ENCODE measurements at regions not wholly inside any gene's neighbourhood (a gene's known extent, or its start where the extent isn't known, plus 50 kb on each side); places are given as distances from the start of the nearest gene placed in this dataset.

GRCh38 chr3:83500422-83500821 lies 1458.4 kb upstream of the CADM2 start:
- no peaks in the 10 kb centered on the region for H3K36me3 Mint-ChIP-seq (ENCODE audit: insufficient read depth, unreplicated experiment)
- H3K27me3 Mint-ChIP-seq (ENCODE audit: insufficient read depth, unreplicated experiment), result no peaks in the 10 kb centered on the region
- H3K27ac Mint-ChIP-seq (ENCODE audit: low read depth, unreplicated experiment), result no peak overlapping the region
- CTCF ChIA-PET, result interaction anchor here (0.5 to 0.6 kb wide), 2 partner anchors 39 to 607 kb away, joined by 3 to 5 read pairs; no protein-coding TSS in a partner anchor
- no peak overlapping the region for H3K4me3 Mint-ChIP-seq (ENCODE audit: unreplicated experiment)
- peak; percentile 92 for DNase-seq (ENCODE audit: unreplicated experiment)
- peaks cover 8% of the 10 kb centered on the region for H3K4me1 Mint-ChIP-seq (ENCODE audit: insufficient read depth, unreplicated experiment)
- H3K9me3 Mint-ChIP-seq (ENCODE audit: unreplicated experiment), result no peaks in the 10 kb centered on the region
- no TSS peak for BruUV-seq (replicated peaks)
- intact Hi-C loops (cut with micrococcal nuclease), result no loop called here
- TF ChIP-seq CTCF (IDR thresholded peaks at IDR 0.05; ENCODE audit: unreplicated experiment), result no peak
- POLR2A ChIA-PET, result interaction anchor here (1.0 kb wide), 1 partner anchor 10 kb away, joined by 3 read pairs; no protein-coding TSS in a partner anchor

GRCh38 chr3:83500931-83501330 lies 1457.9 kb upstream of the CADM2 start:
- H3K27ac Mint-ChIP-seq (ENCODE audit: low read depth, unreplicated experiment), result no peak overlapping the region
- peaks cover 8% of the 10 kb centered on the region for H3K4me1 Mint-ChIP-seq (ENCODE audit: insufficient read depth, unreplicated experiment)
- TF ChIP-seq CTCF (IDR thresholded peaks at IDR 0.05; ENCODE audit: unreplicated experiment), result no peak
- H3K27me3 Mint-ChIP-seq (ENCODE audit: insufficient read depth, unreplicated experiment), result no peaks in the 10 kb centered on the region
- BruUV-seq (replicated peaks), result no TSS peak
- H3K4me3 Mint-ChIP-seq (ENCODE audit: unreplicated experiment), result no peak overlapping the region
- CTCF ChIA-PET, result interaction anchor here (0.6 kb wide), 2 partner anchors 39 to 328 kb away, joined by 3 to 4 read pairs; no protein-coding TSS in a partner anchor
- POLR2A ChIA-PET, result interaction anchor here (1.0 kb wide), 1 partner anchor 9 kb away, joined by 3 read pairs; no protein-coding TSS in a partner anchor
- H3K9me3 Mint-ChIP-seq (ENCODE audit: unreplicated experiment), result no peaks in the 10 kb centered on the region
- intact Hi-C loops (cut with micrococcal nuclease), result no loop called here
- peak; percentile 35 for DNase-seq (ENCODE audit: unreplicated experiment)
- H3K36me3 Mint-ChIP-seq (ENCODE audit: insufficient read depth, unreplicated experiment), result no peaks in the 10 kb centered on the region

GRCh38 chr3:83513051-83513450 lies 1445.7 kb upstream of the CADM2 start:
- POLR2A ChIA-PET, result no interaction called here
- DNase-seq (ENCODE audit: unreplicated experiment), result no peak
- intact Hi-C loops (cut with micrococcal nuclease), result no loop called here
- Mint-ChIP-seq H3K4me3 (ENCODE audit: unreplicated experiment) (no peak overlapping the region), H3K9me3 (ENCODE audit: unreplicated experiment) (peaks cover 6% of the 10 kb centered on the region), H3K4me1 (ENCODE audit: insufficient read depth, unreplicated experiment) (peaks cover 10% of the 10 kb centered on the region), H3K36me3 (ENCODE audit: insufficient read depth, unreplicated experiment) (no peaks in the 10 kb centered on the region), H3K27me3 (ENCODE audit: insufficient read depth, unreplicated experiment) (no peaks in the 10 kb centered on the region), H3K27ac (ENCODE audit: low read depth, unreplicated experiment) (no peak overlapping the region)
- CTCF ChIA-PET, result interaction anchor here (0.6 kb wide), 1 partner anchor 104 kb away, joined by 3 read pairs; no protein-coding TSS in a partner anchor
- no peak for TF ChIP-seq CTCF (IDR thresholded peaks at IDR 0.05; ENCODE audit: unreplicated experiment)
- no TSS peak for BruUV-seq (replicated peaks)

DNA sequence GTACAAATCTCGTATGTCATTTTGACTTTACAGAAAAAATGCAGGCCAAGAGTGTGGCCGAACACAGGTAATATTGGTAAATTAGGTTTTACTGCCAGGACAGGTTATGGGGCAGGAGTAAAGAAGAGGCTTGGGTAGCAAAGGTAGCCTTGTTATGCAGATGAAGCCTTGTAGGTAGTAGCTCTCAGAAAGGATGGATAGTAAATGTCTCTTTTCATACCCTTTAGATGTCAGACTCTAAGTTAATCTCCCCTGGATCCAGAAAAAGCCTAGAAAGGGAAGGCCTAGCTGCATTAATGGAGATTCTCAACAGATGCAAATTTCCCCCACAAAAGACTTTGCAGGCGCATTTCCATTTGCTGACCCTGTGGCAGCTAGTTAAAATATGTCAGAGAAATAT lies 1445.1 kb upstream of the CADM2 start:
- Mint-ChIP-seq H3K4me1 (ENCODE audit: insufficient read depth, unreplicated experiment) (peaks cover 10% of the 10 kb centered on the region), H3K9me3 (ENCODE audit: unreplicated experiment) (peaks cover 6% of the 10 kb centered on the region), H3K36me3 (ENCODE audit: insufficient read depth, unreplicated experiment) (no peaks in the 10 kb centered on the region), H3K27ac (ENCODE audit: low read depth, unreplicated experiment) (no peak overlapping the region), H3K4me3 (ENCODE audit: unreplicated experiment) (no peak overlapping the region), H3K27me3 (ENCODE audit: insufficient read depth, unreplicated experiment) (no peaks in the 10 kb centered on the region)
- no TSS peak for BruUV-seq (replicated peaks)
- DNase-seq (ENCODE audit: unreplicated experiment), result no peak
- intact Hi-C loops (cut with micrococcal nuclease), result no loop called here
- CTCF ChIA-PET, result interaction anchor here (0.6 kb wide), 2 partner anchors 103 to 477 kb away, joined by 3 to 6 read pairs; no protein-coding TSS in a partner anchor
- no peak for TF ChIP-seq CTCF (IDR thresholded peaks at IDR 0.05; ENCODE audit: unreplicated experiment)
- POLR2A ChIA-PET, result interaction anchor here (0.5 kb wide), 1 partner anchor 277 kb away, joined by 3 read pairs; no protein-coding TSS in a partner anchor

Measured in MCF 10A (cell line).